DMS53 treated with DMSO at 0.1 percent for 48 hours (cell line): ENCODE measurements at regions not wholly inside any gene's neighbourhood (a gene's known extent, or its start where the extent isn't known, plus 50 kb on each side); places are given as distances from the start of the nearest gene placed in this dataset.

Source experiments
- DNase-seq: peaks from one replicate; lab custom pipeline; 2025; ENCODE audit not compliant: unreplicated experiment; lab: John Stamatoyannopoulos, UW

DNA sequence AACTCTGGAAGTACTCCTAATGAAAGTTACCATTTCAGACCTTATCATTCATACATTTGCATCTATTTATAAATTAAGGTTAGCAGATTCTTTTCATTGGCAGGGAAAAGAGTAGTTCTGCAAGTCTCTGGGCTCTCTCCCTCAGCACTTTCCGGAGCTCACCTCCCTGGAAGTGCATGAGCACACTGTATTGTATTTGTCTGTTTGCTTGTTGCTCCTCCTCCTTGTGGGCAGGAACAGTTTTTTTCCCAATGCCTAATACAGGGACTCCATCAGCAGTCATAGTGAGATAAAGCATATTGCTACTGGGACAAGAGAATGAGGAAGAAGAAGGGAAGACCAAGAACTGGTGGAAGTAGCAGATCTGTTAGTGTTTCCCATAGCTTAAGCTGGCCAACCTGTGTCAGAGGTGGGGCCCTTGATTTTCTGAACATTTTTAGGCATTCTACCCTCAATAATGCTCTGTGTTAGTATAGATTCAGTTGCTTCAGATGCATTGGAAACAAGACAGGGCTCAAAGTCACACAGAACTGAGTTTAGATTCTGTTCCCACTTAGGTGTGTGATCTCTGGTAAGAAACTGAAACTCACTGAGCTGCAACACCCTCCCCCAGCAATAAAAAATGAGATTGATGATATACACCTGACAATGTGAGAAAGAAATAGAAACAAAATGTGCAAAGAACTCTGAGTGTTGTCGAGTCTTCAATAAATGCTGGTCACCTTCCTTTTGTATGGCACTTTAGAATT is 407.8 kb downstream of the TUSC7 start:
- peak; percentile 6 for DNase-seq

- DNase-seq: no peak
Measured at GRCh38 chr3:117118604-117119003, 409.0 kb downstream of the TUSC7 start.

DNA sequence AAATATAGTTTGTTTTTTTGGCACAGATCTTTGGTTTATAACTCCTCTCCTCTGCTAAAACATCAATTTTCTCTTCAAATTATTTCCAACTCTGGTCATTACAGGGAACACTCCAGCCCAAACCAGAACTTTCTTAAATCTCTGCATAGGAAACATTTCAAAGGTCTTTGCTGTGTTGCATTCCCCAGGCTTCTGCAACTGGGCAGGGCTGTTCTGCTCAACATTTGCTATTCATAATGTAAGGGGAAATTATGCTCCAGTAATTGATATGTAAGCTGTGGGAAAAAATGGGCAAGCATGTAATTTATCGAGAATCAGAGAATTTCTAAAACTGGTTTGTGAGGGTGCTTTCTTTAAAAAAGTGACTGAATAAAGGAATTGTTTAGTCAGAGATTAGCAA is 410.4 kb downstream of the TUSC7 start:
- DNase-seq: no peak

- DNase-seq: no peak
Measured at GRCh38 chr3:117122609-117123008, 413.0 kb downstream of the TUSC7 start.

DNA sequence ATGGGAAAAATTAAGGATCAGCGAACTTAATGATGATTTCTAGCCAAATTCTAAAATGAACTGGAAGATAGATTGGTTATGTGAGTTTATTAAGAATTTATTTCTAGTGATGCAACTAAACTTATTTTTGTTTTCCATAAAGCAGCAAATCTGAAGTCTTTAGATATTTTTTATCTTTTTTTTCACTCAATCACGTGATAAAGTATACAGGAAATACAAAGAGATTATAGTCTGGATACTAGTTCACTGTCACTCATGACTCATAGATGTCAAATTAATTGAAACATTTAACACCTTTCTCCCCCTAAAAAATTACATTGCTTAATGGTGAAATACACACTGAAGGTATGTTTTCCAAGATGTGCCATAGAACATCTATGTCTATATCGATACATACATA is 416.9 kb downstream of the TUSC7 start:
- no peak for DNase-seq

DNA sequence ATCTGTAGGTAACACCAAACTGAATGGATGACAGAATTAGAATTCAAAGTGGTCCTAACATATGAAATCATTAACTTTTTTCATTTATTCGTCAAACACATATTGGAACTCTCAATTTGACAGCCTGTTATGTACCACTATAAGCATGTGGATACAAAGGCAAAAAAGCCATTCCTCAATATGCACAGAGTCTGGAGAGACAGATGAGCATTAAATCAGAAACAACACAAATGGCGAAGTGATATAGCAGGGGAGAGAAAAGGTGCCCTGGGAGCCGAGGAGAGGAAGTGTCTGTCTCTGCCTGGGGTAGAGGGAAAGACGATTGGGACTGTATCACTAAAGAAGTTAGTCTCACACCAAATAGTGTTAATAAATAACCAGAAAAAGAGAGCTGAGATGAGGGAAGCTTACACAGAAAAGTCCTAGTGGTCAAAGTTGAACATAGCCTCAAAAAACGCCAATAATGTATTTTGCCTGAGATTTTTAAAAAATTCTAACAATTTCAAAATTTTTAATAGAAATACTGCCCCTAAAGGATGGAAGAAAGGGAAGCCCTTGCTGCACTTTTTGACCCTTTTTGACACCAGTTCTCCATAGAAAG is 417.5 kb downstream of the TUSC7 start:
- no peak for DNase-seq

- no peak for DNase-seq
Measured at GRCh38 chr3:117128133-117128532, 418.6 kb downstream of the TUSC7 start.

DNA sequence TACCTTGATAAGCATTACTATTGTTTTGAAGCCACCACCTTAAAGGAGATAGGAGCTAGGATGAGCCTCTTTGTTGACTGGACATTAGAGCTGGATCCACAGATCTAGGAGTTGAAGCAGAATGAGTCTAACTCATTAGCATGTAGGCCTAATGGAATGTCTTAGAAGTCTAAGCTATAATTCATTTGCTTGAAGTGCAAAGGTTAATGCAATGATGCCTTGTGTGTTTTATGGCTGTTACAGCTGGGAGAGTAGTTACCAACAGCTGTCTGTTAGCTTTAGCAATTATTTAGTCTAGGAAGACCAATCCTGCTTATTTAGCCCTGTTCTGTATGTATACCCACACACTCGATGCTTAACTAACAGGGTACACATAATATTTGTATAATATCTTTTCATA is 419.3 kb downstream of the TUSC7 start:
- no peak for DNase-seq

DNA sequence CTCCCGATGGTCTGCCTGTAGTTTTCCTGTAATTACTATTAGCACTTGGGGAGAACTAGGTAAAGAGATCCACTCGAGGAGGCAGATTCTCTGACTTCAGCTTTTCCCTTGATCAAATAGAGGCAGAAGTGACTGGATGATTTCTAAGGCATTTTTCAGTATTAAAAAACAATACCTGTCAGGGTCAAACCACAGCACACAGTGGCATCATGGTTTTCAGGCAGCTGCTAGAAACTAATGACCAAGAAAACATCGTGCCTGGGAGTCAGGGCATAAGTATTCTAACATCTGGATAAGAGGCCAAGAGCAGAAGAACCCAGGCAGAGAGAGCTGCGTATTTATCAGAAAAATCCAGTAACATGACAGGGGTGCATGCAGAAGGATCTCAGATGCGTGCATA is 419.9 kb downstream of the TUSC7 start:
- DNase-seq: no peak

DNA sequence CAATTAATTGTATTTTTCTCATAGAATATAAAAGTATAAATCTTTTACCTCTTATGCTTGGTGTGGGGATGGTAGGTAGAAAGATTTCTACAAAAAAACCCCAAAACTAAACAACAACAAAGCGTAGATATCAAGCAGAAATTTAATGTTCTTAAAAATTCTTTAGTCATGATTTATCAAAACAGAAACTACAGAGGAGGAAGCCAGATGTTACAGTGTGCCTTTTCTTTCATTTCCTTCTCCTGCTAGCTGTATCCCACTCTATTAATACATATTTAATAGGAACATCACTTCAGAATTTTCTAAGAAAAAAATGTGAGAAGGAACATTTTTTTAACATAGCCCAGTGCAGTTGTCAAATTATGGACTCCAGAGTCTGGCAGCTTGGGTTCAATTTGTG is 420.6 kb downstream of the TUSC7 start:
- DNase-seq: no peak

DNA sequence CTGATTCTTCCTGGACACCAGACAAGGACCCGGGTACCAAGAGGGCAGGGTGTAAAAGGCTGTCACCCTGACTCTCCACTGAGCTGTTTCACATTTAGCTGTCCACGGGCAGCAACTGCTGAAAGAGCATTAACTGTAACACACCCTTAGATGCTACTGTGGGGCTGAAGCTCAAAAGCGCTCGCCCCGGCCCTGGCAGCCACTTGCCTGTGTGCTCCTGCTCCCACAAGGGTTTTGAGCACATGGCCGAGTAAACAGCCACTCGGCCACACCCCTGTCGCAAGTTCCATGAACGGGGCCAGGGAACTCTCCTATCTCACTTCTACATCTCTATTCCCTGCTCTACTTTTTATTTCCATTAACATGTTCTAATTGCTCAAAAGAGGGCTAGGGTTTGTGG is 421.7 kb downstream of the TUSC7 start:
- DNase-seq: no peak

GRCh38 chr3:117133066-117133465 is 423.5 kb downstream of the TUSC7 start:
- no peak for DNase-seq

DNA sequence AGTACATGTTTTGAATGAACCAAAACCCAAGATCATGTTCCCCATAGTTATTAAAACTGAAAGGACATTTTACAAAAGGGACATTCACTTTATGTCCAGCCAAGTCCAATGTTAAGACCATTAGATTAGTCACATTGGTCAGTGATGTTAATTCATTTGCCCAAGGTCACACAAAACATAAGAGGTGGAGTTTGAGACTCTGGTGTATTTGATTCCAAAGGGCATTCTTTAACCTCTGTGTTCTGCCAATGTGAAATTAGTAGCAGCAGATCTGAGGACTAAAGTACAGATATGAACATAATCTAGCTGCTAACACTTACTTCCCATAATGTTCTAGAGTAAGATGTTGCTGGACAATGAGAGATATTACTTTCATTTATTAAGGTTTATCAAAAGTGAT is 425.6 kb downstream of the TUSC7 start:
- DNase-seq: no peak

DNA sequence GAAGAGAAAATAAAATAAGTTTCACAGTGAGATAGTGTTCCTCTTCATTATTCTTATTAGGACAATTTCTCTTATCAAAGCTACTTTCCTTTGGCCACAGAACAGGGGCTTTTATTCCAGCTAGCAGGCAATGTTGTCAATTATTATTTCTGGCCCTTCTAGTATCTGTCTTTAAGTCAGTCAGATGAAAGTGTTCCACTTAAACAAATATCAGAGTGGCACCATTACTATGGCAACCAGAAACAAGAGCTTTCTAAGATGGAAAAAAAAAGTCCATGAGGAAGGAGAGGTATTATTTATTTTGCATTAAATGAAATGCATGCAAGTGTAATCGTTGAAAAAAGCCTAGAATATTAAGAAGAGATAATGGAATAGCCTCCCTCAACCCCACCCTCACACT is 426.4 kb downstream of the TUSC7 start:
- DNase-seq: peak; percentile 10

GRCh38 chr3:117137065-117137464 is 427.5 kb downstream of the TUSC7 start:
- DNase-seq: no peak

- no peak for DNase-seq
Measured at GRCh38 chr3:117139681-117140080, 430.1 kb downstream of the TUSC7 start.

DNA sequence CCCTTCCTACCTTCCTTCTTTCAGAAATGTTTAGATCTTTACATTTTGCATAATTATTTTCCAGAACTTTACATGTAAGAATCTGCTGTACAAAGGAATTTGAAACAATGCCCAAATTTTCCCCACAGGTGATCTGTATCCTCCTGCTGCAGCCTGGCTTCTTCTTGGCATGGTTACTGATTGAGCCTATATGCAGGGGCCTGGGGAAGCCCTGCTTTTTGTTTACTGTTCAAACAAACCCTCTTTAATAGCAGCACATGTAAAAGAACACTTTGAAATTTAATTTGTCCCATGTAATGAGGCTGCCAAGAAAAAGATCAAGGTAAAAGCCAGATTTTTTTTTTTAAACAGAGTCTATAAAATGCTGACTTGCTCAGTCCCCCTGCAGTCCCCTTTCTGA is 432.2 kb downstream of the TUSC7 start:
- no peak for DNase-seq

- DNase-seq: no peak
Measured at GRCh38 chr3:117144853-117145252, 435.3 kb downstream of the TUSC7 start.

GRCh38 chr3:117145677-117146076 is 436.1 kb downstream of the TUSC7 start:
- no peak for DNase-seq

DNA sequence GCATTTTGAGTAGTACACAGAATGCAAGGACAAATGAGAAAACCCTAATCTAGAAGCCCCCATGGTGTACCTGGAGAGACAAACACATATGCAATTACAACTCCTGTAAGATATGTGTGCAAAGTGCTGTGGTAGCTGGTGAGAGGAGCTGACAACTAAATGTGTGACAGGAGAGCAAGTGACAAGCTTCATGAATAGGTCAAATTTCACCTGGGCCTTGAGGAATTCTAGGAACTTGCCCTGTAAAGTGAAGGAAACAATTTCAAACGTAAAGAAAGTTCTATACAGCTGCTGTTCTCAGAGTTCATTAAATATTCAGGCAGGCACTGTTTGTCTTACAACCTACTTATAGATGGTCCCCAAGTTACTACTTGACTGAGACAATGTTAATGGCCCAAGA is 437.0 kb downstream of the TUSC7 start:
- DNase-seq: no peak

- no peak for DNase-seq
Measured at GRCh38 chr3:117149584-117149983, 440.0 kb downstream of the TUSC7 start.

- peak; percentile 4 for DNase-seq
Measured at GRCh38 chr3:117150628-117151027, 441.0 kb downstream of the TUSC7 start.

GRCh38 chr3:117160176-117160575 is 450.6 kb downstream of the TUSC7 start:
- no peak for DNase-seq
